GM12878 (cell line): ENCODE measurements at regions not wholly inside any gene's neighbourhood (a gene's known extent, or its start where the extent isn't known, plus 50 kb on each side); places are given as distances from the start of the nearest gene placed in this dataset.
A peak's percentile ranks its signal among the peaks of the same experiment; 100 is the strongest.

Source experiments
- ATAC-seq: fragments of 200-7000 bp; cut with Tn5 transposase; 3 replicates; pipeline ENCODE4 v1.9.1; 2020; ENCODE audit warnings: mild to moderate bottlenecking, moderate library complexity
- BruUV-seq: library from RNA; stranded (reverse); fragments of 400-500 nt; replicated peaks from 2 replicates; lab custom pipeline; 2021; lab: Mats Ljungman, UMichigan
- CTCF ChIA-PET: fragments of 300-600 bp; sonication (Branson Sonifier 250); formaldehyde crosslinking; extraction: SDS; loops from one replicate; lab custom pipeline; 2021; ENCODE audit warnings: inconsistent platforms; lab: Yijun Ruan, JAX
- POLR2A ChIA-PET: fragments of 350-600 bp; formaldehyde crosslinking; extraction: SDS; loops from one replicate; lab custom pipeline; 2021; ENCODE audit warnings: inconsistent platforms; lab: Charles Lee
- RAD21 ChIA-PET: fragments of 300-600 bp; sonication (Branson Sonifier 250); formaldehyde crosslinking; loops from one replicate; lab custom pipeline; 2023; ENCODE audit warnings: antibody characterized with exemption; ENCODE audit not compliant: unreplicated experiment; lab: Charles Lee
- SMC1A ChIA-PET: fragments of 300-600 bp; sonication (Branson Sonifier 250); formaldehyde crosslinking; loops from one replicate; lab custom pipeline; 2023; ENCODE audit not compliant: unreplicated experiment, uncharacterized antibody; lab: Charles Lee
- DNase-seq: peaks from one replicate; pipeline ENCODE4 v3.0.0-alpha.2; 2011; ENCODE audit warnings: low read depth, low spot score
- FAIRE-seq: peaks from 3 replicates; lab custom pipeline; 2011; peaks lifted over from hg19 to GRCh38; lab: Jason Lieb, UNC
- H2AFZ ChIP-seq: 2 replicates; pipeline ENCODE4 v1.6.0; 2011; ENCODE audit warnings: low read depth, low read length, control low read depth; ENCODE audit not compliant: control insufficient read depth
- H3K27ac ChIP-seq: 2 replicates; pipeline ENCODE4 v1.5.1; 2011; ENCODE audit warnings: control low read depth; ENCODE audit not compliant: control insufficient read depth, insufficient read depth
- H3K27me3 ChIP-seq, 2 experiments: replicated peaks in 1 of 2; 2 replicates each; pipeline versions ENCODE4 v1.6.0 to v1.6.1; 2011; ENCODE audit warnings: low read length in 1 of 2; ENCODE audit not compliant: control insufficient read depth in 2 of 2, insufficient read depth in 2 of 2
- H3K36me3 ChIP-seq, 2 experiments: 2 replicates each; pipeline ENCODE4 v1.5.1; 2011; ENCODE audit warnings: low read length in 1 of 2; ENCODE audit not compliant: control insufficient read depth in 2 of 2, insufficient read depth in 2 of 2
- H3K4me1 ChIP-seq: 2 replicates; pipeline ENCODE4 v1.6.1; 2011; ENCODE audit warnings: mild to moderate bottlenecking, low read length, moderate library complexity, mixed read lengths; ENCODE audit not compliant: control insufficient read depth, insufficient read depth
- H3K4me2 ChIP-seq: 2 replicates; pipeline ENCODE4 v1.6.0; 2011; ENCODE audit warnings: control low read depth; ENCODE audit not compliant: control insufficient read depth, insufficient read depth
- H3K4me3 ChIP-seq: fragments of 200-600 bp; sonication (generic); 2 replicates; pipeline ENCODE4 v1.5.1; 2016
- H3K79me2 ChIP-seq: 2 replicates; pipeline ENCODE4 v1.6.0; 2011; ENCODE audit warnings: low read length; ENCODE audit not compliant: control insufficient read depth, insufficient read depth
- H3K9ac ChIP-seq: 2 replicates; pipeline ENCODE4 v1.8.0; 2011; ENCODE audit warnings: low read length, control low read depth, mixed read lengths; ENCODE audit not compliant: control insufficient read depth, insufficient read depth
- H3K9me3 ChIP-seq: replicated peaks from 3 replicates; pipeline ENCODE4 v1.5.1; 2011; ENCODE audit warnings: mild to moderate bottlenecking, low read length; ENCODE audit not compliant: control insufficient read depth, insufficient read depth
- H4K20me1 ChIP-seq: 2 replicates; pipeline ENCODE4 v1.6.0; 2011; ENCODE audit not compliant: control insufficient read depth, insufficient read depth
- ATF3 ChIP-seq: IDR thresholded peaks from 2 replicates; pipeline ENCODE4 v1.6.1; 2011; ENCODE audit warnings: low read depth, mild to moderate bottlenecking, low read length, moderate library complexity, borderline replicate concordance; ENCODE audit errors: extremely low read depth
- BHLHE40 ChIP-seq, 2 experiments: fragments of 450-650 bp in 1 of 2; IDR thresholded peaks; 2 replicates each; pipeline ENCODE4 v1.6.1; 2011 to 2017; ENCODE audit warnings: low read depth in 2 of 2, borderline replicate concordance in 1 of 2, improper control_type of control experiment in 1 of 2, low read length in 1 of 2, mild to moderate bottlenecking in 1 of 2
- CREB1 ChIP-seq: IDR thresholded peaks from 2 replicates; pipeline ENCODE4 v1.6.1; 2012; ENCODE audit warnings: low read depth, mild to moderate bottlenecking, inconsistent platforms
- CTCF ChIP-seq, 3 experiments: IDR thresholded peaks in 2 of 3; conservative IDR thresholded peaks in 1 of 3; 2 replicates each; pipeline ENCODE4 v1.5.1; 2011; ENCODE audit warnings: low read depth in 3 of 3, low read length in 3 of 3, mild to moderate bottlenecking in 3 of 3, control low read depth in 2 of 3, moderate library complexity in 2 of 3, inconsistent platforms in 1 of 3, mixed read lengths in 1 of 3; ENCODE audit not compliant: control insufficient read depth in 2 of 3, insufficient read depth in 1 of 3; ENCODE audit errors: extremely low read depth in 1 of 3
- ELK1 ChIP-seq: IDR thresholded peaks from 2 replicates; pipeline ENCODE4 v1.6.1; 2012; ENCODE audit warnings: low read depth, low read length, improper control_type of control experiment
- ETV6 ChIP-seq, 2 experiments: fragments of 450-650 bp in 1 of 2; IDR thresholded peaks in 1 of 2; conservative IDR thresholded peaks in 1 of 2; 2 replicates each; pipeline ENCODE4 v1.6.1; 2014; ENCODE audit warnings: antibody characterized with exemption in 1 of 2, borderline replicate concordance in 1 of 2, low read depth in 1 of 2, mild to moderate bottlenecking in 1 of 2, moderate library complexity in 1 of 2
- NFYA ChIP-seq: IDR thresholded peaks from 2 replicates; pipeline ENCODE4 v1.6.1; 2011; ENCODE audit warnings: low read depth, mild to moderate bottlenecking, low read length, improper control_type of control experiment, borderline replicate concordance
- NFYB ChIP-seq: IDR thresholded peaks from 2 replicates; pipeline ENCODE4 v1.6.1; 2011; ENCODE audit warnings: low read depth, mild to moderate bottlenecking, low read length, improper control_type of control experiment, moderate library complexity; ENCODE audit not compliant: insufficient read depth
- NR2F1 ChIP-seq: fragments of 450-650 bp; conservative IDR thresholded peaks from 2 replicates; pipeline ENCODE4 v1.6.1; 2017; ENCODE audit warnings: mild to moderate bottlenecking
- NRF1 ChIP-seq: conservative IDR thresholded peaks from 2 replicates; pipeline ENCODE4 v1.6.1; 2011; ENCODE audit warnings: mild to moderate bottlenecking, low read depth, low read length, improper control_type of control experiment
- RELB ChIP-seq: fragments of 450-650 bp; IDR thresholded peaks from 2 replicates; pipeline ENCODE4 v1.6.1; 2017; ENCODE audit warnings: low read depth, mild to moderate bottlenecking, moderate library complexity
- SREBF1 ChIP-seq: IDR thresholded peaks from 2 replicates; pipeline ENCODE4 v1.6.1; 2012; ENCODE audit warnings: mild to moderate bottlenecking, low read length
- ZNF592 ChIP-seq: fragments of 450-650 bp; IDR thresholded peaks from 2 replicates; pipeline ENCODE4 v1.6.1; 2017; ENCODE audit warnings: mild to moderate bottlenecking, moderate library complexity
- ZSCAN29 ChIP-seq: fragments of 450-650 bp; IDR thresholded peaks from 2 replicates; pipeline ENCODE4 v1.6.1; 2017; ENCODE audit warnings: mild to moderate bottlenecking, moderate library complexity
- WGBS: methylation state at CpG from one replicate; pipeline ENCODE4 v1.1.6; 2016; ENCODE audit warnings: low lambda C conversion rate; ENCODE audit not compliant: insufficient replicate concordance, insufficient coverage; ENCODE audit errors: missing lambda C conversion rate; 5-methylcytosine and 5-hydroxymethylcytosine counted together
- in situ Hi-C: fragments of 300-500 bp; cut with MboI; formaldehyde crosslinking; loops from 9 replicates; pipeline ENCODE4 v1.14.3; 2018; ENCODE audit warnings: mixed read lengths
- intact Hi-C: fragments of 100-400 bp; cut with micrococcal nuclease; formaldehyde crosslinking; loops from one replicate; pipeline ENCODE4 v1.14.2; 2022; ENCODE audit not compliant: unreplicated experiment

- FAIRE-seq = no peak
- RAD21 ChIA-PET = no interaction called here
- no peaks in the 10 kb centered on the region for H3K79me2 ChIP-seq
- TF ChIP-seq NFYB (no peak), ELK1 (no peak), ZNF592 (no peak), NR2F1 (peak; percentile 64; the same call in 1 of the 2 replicates), CTCF (IDR thresholded peaks at IDR 0.05 in 2 of 3, conservative IDR thresholded peaks at IDR 0.05 in 1 of 3; ENCODE audit: control insufficient read depth in 2 of 3, extremely low read depth in 1 of 3, insufficient read depth in 1 of 3, low read depth in 3 of 3, low read length in 3 of 3) (no peak), ZSCAN29 (no peak), NFYA (no peak), CREB1 (no peak), BHLHE40 (IDR thresholded peaks at IDR 0.05; ENCODE audit: borderline replicate concordance in 1 of 2, low read depth in 2 of 2, low read length in 1 of 2) (no peak), ETV6 (conservative IDR thresholded peaks at IDR 0.05 in 1 of 2, IDR thresholded peaks at IDR 0.05 in 1 of 2; ENCODE audit: borderline replicate concordance in 1 of 2, low read depth in 1 of 2) (no peak), RELB (0 out of 2 replicates have a peak, but pooled peaks have one; percentile 28), SREBF1 (no peak), ATF3 (no peak), NRF1 (no peak)
These were observed 121.5 kb upstream of the LUZP2 start for GRCh38 chr11:24375351-24375750.

More at GRCh38 chr11:24375351-24375750, 121.5 kb upstream of the LUZP2 start:
- BruUV-seq = no TSS peak
- DNase-seq (no peak), ATAC-seq (peak; percentile 65)
- POLR2A ChIA-PET = no interaction called here
- Histone ChIP-seq H3K4me1 (no peaks in the 10 kb centered on the region), H4K20me1 (no peaks in the 10 kb centered on the region), H3K27me3 (no peaks in the 10 kb centered on the region), H2AFZ (no peak overlapping the region), H3K27ac (no peak overlapping the region), H3K4me3 (no peak overlapping the region), H3K36me3 (no peaks in the 10 kb centered on the region), H3K4me2 (no peak overlapping the region), H3K9ac (no peak overlapping the region), H3K9me3 (no peaks in the 10 kb centered on the region)
- CTCF ChIA-PET = interaction anchor here (1.3 kb wide), 1 partner anchor 9 kb away, joined by 4 read pairs; no protein-coding TSS in a partner anchor
- in situ Hi-C loops (no loop called here), intact Hi-C loops (no loop called here)
- 0% methylated on average over 1 of the region's 1 CpG for WGBS
- SMC1A ChIA-PET = no interaction called here
